GM19043 (cell line): ENCODE measurements at regions not wholly inside any gene's neighbourhood (a gene's known extent, or its start where the extent isn't known, plus 50 kb on each side); places are given as distances from the start of the nearest gene placed in this dataset.
A peak's percentile ranks its signal among the peaks of the same experiment; 100 is the strongest.

Experiments
- ATAC-seq: cut with Tn5 transposase; IDR thresholded peaks from one replicate; pipeline ENCODE4 v1.9.1; 2021; ENCODE audit warnings: low read depth; ENCODE audit not compliant: unreplicated experiment

DNA sequence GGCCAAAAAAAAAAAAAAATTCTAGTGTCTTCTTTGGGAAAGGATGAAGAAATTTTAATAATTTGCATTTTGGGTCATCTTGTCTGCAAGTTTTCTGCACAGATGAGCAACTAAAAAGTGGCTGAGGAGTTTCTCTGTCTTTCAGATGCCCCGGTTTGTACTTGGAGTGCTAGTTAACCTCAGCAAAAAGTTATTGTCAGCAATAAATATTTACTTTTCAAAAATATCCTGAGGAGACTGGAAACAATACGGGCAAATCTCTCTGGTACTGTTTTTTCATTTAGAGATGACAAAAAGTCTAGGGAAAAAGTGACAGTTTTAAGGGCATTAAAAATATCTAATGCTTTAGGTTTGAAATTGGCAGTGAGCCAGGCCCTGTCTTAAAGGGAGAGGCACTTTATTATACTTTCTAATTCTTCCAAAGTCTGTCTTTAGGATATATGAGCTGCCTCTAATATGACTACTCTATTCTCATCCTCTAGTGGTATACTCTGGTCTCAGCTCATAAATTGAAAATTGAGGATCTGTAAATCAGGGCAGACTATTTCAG, 436.0 kb upstream of the NR2F2 start:
- no peak for ATAC-seq

DNA sequence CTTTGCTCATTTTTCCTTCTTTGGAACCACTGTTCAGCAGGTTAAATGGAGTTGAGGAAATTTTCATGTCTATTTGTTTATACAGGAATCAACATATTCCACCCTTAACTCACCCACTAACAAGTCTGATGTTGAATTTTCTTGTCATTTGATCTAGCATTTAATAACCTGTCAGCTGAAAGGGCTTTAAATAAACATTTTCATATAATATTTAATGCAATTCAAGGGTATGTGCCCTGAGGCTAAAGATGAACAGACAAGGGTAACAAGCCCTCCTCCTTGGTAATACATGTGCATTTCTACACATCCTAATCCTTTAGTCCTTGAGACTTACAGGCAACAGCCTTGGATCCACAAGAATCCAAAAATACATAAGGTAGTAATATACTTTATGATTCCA, 435.0 kb upstream of the NR2F2 start:
- ATAC-seq, result no peak

DNA sequence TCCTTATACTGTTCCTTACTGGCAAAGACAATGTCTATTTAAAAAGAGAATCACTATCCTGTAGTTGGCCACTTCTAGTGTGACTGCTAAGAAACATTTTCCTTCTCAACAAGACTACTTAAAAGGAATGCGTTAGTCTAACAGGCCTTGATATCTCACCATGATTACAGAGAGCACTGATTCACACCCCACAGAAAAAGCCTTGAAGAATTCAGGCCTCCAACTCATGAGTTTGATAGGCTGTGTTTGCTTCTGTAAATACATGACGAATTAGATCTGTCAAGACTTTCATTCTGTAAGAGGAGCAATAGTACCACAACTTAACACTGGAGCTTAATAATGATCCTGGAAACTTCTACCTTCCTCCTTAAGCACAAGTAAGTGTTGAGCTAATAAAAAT, 432.8 kb upstream of the NR2F2 start:
- no peak for ATAC-seq

GRCh38 chr15:95898761-95899160, 431.7 kb upstream of the NR2F2 start:
- ATAC-seq, result no peak

- no peak for ATAC-seq
These were observed 429.2 kb upstream of the NR2F2 start for GRCh38 chr15:95901271-95901670.

GRCh38 chr15:95902606-95903005, 427.9 kb upstream of the NR2F2 start:
- no peak for ATAC-seq

GRCh38 chr15:95903352-95903751, 427.1 kb upstream of the NR2F2 start:
- no peak for ATAC-seq

- ATAC-seq, result no peak
These were observed 419.8 kb upstream of the NR2F2 start for GRCh38 chr15:95910643-95911212.

- no peak for ATAC-seq
These were observed 418.8 kb upstream of the NR2F2 start for GRCh38 chr15:95911570-95912279.

DNA sequence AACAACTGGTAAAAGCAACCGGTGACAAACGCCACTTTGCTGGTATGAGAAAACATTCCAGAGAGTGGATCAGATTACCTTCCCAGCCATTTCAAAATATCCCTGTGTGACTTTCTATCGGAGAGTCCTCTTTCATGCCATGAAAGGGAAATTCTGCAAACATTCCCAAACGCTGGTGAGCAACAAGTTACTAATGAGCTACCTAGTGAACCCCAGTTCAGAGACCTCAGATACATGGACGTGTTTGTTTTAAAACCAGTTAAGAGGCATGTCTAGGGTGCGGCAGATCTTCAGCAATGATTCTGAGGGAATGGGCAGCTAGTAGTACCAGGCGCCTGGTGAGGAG, 418.2 kb upstream of the NR2F2 start:
- no peak for ATAC-seq

DNA sequence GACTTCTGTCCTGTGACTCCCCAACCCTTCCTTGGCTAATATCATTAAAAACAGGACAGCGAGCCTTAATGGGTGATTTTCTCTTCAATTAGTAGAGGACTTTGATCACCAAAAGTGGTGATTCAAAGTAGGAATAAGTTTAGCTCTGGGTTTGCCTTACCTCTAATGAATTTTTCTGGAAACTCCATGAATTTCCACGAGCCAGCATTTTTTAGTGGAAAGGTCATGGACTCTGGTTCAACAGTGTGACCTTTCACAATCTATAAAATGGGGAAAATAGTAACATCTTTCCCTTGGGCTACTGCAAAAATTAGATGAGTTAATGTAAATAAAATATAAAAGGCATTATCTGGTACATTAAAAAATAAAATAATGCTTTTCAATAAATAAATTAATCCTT, 417.8 kb upstream of the NR2F2 start:
- ATAC-seq, result no peak

DNA sequence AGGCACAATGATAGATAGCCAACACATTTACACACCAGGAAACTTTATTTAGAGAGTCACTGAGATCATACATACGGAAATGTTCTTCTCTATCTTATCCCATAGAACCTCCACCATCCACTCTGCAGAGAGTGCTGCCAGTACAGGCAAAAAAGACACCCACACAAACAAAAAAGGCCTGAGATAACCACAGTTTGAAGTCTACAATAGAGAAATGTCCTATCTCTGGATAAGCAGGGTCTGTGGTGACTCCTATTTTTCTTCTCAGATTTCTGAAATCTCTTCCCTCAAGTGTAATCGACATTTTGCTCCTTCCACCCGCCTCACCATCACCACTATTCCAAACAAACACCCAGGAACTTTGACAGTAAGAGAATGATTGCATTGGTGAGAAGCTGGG, 413.9 kb upstream of the NR2F2 start:
- ATAC-seq, result no peak

DNA sequence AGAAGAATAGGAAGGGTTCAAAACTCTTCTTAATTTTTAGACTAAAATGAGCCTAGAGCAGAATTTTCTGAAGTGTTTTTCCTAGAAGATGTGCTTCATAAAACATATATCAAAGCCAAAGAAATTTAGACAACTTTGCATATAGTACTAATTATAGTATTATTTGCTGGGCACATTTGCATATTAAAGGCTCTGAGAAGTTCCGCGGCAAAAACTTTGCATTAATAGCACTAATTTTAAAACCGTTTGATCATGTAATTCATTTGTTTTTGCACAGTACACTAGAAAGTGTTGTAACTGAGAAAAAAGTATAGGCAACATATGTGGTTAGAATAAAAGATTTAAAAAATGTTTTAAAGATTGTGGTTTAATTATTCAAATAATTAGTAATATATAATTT, 412.0 kb upstream of the NR2F2 start:
- ATAC-seq, result no peak

GRCh38 chr15:95919460-95919859, 411.0 kb upstream of the NR2F2 start:
- ATAC-seq, result no peak

DNA sequence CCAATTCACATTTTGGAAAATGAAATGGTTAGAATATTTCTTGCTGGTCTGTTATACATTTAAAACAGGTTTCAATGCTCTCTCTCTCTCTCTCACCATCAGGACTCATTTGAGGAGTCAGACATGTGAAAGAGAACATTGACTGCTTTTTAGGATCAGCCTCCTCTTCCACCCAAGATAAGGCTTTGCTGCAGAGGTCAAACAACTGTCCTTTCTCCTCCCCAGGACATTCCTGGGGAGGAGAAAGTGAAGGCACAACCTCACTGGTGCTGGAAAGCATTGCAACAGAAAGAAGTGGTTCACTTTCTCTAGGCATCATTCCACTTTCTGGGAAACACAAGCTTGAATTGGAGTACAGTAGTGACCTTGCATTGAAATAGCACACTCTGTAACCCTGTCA, 409.1 kb upstream of the NR2F2 start:
- ATAC-seq, result no peak

DNA sequence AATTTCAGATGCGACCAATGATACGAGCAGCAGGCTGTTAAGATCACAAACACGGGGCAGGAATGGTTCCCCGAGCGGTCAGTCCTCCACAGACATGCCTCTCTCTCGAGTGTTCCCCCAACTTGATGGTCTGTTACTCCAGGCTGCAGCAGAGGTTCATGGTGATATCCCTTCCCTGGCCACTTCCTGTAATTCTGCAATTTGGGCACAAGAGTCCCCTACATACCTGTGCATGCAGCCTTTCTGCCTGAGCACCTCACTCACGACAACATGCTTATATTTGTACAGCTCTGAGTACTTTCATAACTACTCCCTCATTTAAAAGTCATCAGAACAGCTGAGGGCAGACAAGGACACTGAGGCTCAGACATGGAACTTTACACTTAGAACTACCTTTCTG, 408.1 kb upstream of the NR2F2 start:
- peak; percentile 70 for ATAC-seq

DNA sequence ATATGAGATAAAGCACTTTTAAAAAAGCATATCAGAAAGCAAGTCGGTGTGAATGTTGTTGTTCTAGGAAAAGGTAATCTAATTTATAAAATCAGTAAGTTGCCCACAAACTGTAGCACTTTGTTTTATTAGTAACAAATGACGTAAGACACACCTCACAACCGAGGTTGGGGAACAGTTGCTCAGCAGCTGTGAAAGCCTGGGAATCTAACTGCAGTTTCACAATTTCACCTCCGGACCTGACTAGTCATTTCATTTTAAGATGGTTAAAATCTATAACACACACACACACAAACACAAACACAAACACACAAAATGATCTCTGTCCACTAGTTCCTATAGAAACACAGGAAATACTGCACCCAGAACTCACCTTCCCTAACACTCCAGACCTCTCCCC, 406.7 kb upstream of the NR2F2 start:
- ATAC-seq, result no peak

DNA sequence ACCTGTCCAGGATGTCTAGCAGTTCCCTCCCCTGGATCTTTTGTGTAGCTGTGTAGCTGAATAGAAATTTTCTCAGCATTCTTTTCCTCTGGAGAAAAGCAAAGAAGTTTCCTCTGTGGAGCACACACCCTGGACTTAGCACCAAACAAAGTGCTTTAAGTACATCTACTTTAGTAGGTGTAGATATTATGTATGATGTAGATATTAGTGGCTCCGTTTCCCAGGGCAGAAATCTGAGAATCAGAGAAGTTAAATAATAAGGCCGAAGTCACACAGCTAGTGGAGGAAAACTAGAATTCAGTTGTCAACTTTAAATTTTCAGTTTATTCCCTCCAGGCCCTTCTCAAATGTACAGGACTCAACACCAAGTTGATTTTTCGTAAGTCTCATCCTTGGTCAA, 401.7 kb upstream of the NR2F2 start:
- ATAC-seq, result no peak

DNA sequence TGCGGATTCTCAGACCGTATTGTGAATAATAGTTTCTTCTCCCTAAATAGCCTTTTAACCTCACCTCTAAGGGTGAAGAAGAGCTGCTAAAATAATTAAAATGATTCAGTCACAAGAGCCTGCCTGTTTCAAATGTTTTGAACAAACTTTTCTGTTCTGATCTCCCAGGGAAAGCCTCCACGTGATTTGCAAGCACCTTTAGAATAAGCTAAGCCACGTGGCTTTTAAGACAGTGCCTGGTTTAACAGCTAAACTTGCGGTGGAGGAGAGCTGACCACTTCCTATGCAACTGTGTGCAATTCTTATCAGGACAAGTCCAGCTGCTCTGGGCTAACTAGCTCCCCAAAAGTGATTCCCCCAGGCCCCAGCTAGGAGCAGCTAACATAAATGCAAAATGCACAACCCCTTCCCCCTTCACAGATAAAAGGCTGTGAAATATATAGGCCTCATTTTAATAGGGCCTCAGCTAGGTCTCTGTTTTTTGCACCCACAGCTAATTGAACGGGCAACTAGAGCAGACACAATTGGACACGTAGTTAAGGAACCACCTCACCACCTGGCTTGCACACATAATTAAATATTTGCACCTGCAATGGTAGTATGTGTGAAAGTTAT, 401.2 kb upstream of the NR2F2 start:
- peak; percentile 83 for ATAC-seq

- no peak for ATAC-seq
These were observed 399.7 kb upstream of the NR2F2 start for GRCh38 chr15:95930659-95931375.

DNA sequence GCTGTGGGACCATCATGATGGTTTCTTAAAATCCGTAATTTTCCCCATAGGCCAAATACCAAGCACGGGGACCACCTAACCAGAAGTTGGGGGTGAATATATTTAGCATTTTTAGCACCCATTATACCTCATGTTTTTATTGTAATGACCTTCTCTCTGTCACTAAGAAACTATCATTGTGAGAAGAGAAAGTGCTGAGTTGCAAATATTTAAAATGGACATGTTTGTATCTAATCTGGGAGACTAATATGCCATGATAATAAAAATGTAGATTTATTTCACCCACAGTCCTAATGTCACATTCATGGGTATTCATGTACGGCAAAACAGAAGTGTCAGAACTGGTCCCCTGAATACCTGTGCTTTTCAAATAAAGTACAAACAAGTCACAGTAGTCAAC, 398.9 kb upstream of the NR2F2 start:
- no peak for ATAC-seq
